DND-41 (cell line): ENCODE measurements at regions not wholly inside any gene's neighbourhood (a gene's known extent, or its start where the extent isn't known, plus 50 kb on each side); places are given as distances from the start of the nearest gene placed in this dataset.

Source experiments
- ATAC-seq: fragments of 200-7000 bp; cut with Tn5 transposase; 3 replicates; pipeline ENCODE4 v1.9.1; 2021; ENCODE audit warnings: low read depth; ENCODE audit not compliant: insufficient read depth
- DNase-seq: peaks from one replicate; pipeline ENCODE4 v3.0.0-alpha.2; 2020
- H2AFZ ChIP-seq: 2 replicates; pipeline ENCODE4 v1.6.0; 2012; ENCODE audit warnings: low read depth, low read length
- H3K27ac ChIP-seq: 2 replicates; pipeline ENCODE4 v1.5.1; 2012; ENCODE audit warnings: low read length, inconsistent platforms
- H3K27me3 ChIP-seq: fragments of 200-600 bp; sonication (generic); 2 replicates; pipeline ENCODE4 v1.6.0; 2012; ENCODE audit warnings: low read length, mild to moderate bottlenecking, inconsistent platforms; ENCODE audit not compliant: insufficient read depth, poor library complexity
- H3K36me3 ChIP-seq: 2 replicates; pipeline ENCODE4 v1.5.1; 2012; ENCODE audit warnings: low read length, inconsistent platforms; ENCODE audit not compliant: insufficient read depth
- H3K4me1 ChIP-seq: 2 replicates; pipeline ENCODE4 v1.5.1; 2012; ENCODE audit warnings: mild to moderate bottlenecking, low read length; ENCODE audit not compliant: insufficient read depth
- H3K4me2 ChIP-seq: 2 replicates; pipeline ENCODE4 v1.6.0; 2012; ENCODE audit warnings: mild to moderate bottlenecking, moderate library complexity, low read length, inconsistent platforms; ENCODE audit not compliant: insufficient read depth
- H3K4me3 ChIP-seq, 2 experiments: fragments of 200-600 bp in 1 of 2; shearing (Covaris generic) in 1 of 2; 2 replicates each; pipeline ENCODE4 v1.5.1; 2012 to 2016; ENCODE audit warnings: inconsistent platforms in 2 of 2, low read length in 2 of 2, mild to moderate bottlenecking in 2 of 2, low read depth in 1 of 2, moderate library complexity in 1 of 2
- H3K79me2 ChIP-seq: 2 replicates; pipeline ENCODE4 v1.6.0; 2012; ENCODE audit warnings: low read length, inconsistent platforms; ENCODE audit not compliant: insufficient read depth
- H3K9ac ChIP-seq: 2 replicates; pipeline ENCODE4 v1.6.0; 2012; ENCODE audit warnings: low read depth, mild to moderate bottlenecking, inconsistent platforms, low read length, moderate library complexity
- H3K9me3 ChIP-seq: 2 replicates; pipeline ENCODE4 v1.5.1; 2012; ENCODE audit warnings: low read length, moderate library complexity, mild to moderate bottlenecking, inconsistent platforms; ENCODE audit not compliant: insufficient read depth, severe bottlenecking
- H4K20me1 ChIP-seq: 2 replicates; pipeline ENCODE4 v1.6.0; 2012; ENCODE audit warnings: low read length; ENCODE audit not compliant: insufficient read depth
- CTCF ChIP-seq: IDR thresholded peaks from 2 replicates; pipeline ENCODE4 v1.5.1; 2012; ENCODE audit warnings: borderline replicate concordance, low read length, moderate library complexity, mild to moderate bottlenecking; ENCODE audit not compliant: poor library complexity, severe bottlenecking; ENCODE audit errors: extremely low read depth
- EZH2 ChIP-seq: IDR thresholded peaks from 3 replicates; pipeline ENCODE4 v1.6.1; 2012; ENCODE audit warnings: borderline replicate concordance, low read depth, mild to moderate bottlenecking, moderate library complexity, low read length, inconsistent platforms; ENCODE audit not compliant: severe bottlenecking

- no peak overlapping the region for H3K4me3 ChIP-seq
- H4K20me1 ChIP-seq = no peaks in the 10 kb centered on the region
- no peaks in the 10 kb centered on the region for H3K27me3 ChIP-seq
- no peaks in the 10 kb centered on the region for H3K9me3 ChIP-seq
- no peaks in the 10 kb centered on the region for H3K4me1 ChIP-seq
- TF ChIP-seq CTCF (no peak), EZH2 (no peak)
- H3K4me2 ChIP-seq = no peak overlapping the region
- no peak for DNase-seq
- no peaks in the 10 kb centered on the region for H3K36me3 ChIP-seq
- no peak for ATAC-seq
- H3K9ac ChIP-seq = no peak overlapping the region
- no peaks in the 10 kb centered on the region for H3K79me2 ChIP-seq
- no peak overlapping the region for H3K27ac ChIP-seq
- no peak overlapping the region for H2AFZ ChIP-seq
Measured at GRCh38 chr9:111151537-111151936, 113.3 kb upstream of the LPAR1 start.

GRCh38 chr9:111150181-111150580 is 111.9 kb upstream of the LPAR1 start:
- no peak for TF ChIP-seq EZH2
- no peak for TF ChIP-seq CTCF
- no peaks in the 10 kb centered on the region for H4K20me1 ChIP-seq
- H3K4me1 ChIP-seq = no peaks in the 10 kb centered on the region
- no peaks in the 10 kb centered on the region for H3K9me3 ChIP-seq
- DNase-seq = no peak
- H3K4me3 ChIP-seq = no peak overlapping the region
- no peak overlapping the region for H3K4me2 ChIP-seq
- no peak overlapping the region for H2AFZ ChIP-seq
- H3K36me3 ChIP-seq = no peaks in the 10 kb centered on the region
- no peak for ATAC-seq
- no peak overlapping the region for H3K9ac ChIP-seq
- H3K27me3 ChIP-seq = no peaks in the 10 kb centered on the region
- H3K27ac ChIP-seq = no peak overlapping the region
- no peaks in the 10 kb centered on the region for H3K79me2 ChIP-seq

DNA sequence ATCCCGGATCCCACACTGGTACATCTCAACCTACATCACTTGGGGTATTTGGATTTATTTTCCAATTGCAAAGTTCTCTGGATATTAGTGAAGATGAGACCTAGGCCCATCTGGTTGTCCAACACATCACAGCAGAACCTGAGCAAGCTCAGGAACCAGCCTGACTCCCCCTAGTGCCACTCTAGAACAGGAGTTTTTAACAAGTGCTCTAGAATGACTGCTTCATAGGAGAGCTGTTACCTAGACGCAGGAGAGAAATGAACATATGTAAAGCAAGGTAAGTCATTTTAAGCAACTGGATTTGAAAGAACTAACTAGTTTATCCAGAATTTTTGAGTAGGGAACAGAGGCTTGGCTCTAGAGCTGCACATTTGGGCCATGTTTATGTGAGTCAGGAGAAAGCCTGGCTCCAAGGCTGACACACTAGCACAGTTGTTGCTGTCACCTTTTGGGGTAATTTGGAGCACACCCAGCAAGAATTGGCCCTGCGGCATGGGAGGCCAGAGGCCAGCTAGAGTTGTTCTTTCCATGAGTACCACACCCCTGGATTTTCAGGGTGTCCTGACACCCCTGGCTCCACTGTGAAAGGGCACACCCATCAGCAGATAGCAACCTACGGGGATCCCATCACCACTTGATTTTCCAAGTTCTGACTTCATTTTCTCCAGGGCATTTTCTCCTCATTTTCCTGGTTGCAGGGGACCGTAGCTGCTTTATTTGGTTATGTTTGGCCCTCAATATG is 110.9 kb upstream of the LPAR1 start:
- Histone ChIP-seq H3K4me1 (no peaks in the 10 kb centered on the region), H3K9me3 (no peaks in the 10 kb centered on the region), H3K79me2 (no peaks in the 10 kb centered on the region), H3K27ac (no peak overlapping the region), H3K4me2 (no peak overlapping the region), H4K20me1 (no peaks in the 10 kb centered on the region), H3K4me3 (no peak overlapping the region), H2AFZ (no peak overlapping the region), H3K36me3 (no peaks in the 10 kb centered on the region), H3K27me3 (peaks cover 4% of the 10 kb centered on the region), H3K9ac (no peak overlapping the region)
- TF ChIP-seq EZH2 = no peak
- DNase-seq = no peak
- no peak for ATAC-seq

GRCh38 chr9:111148052-111149017 is 110.1 kb upstream of the LPAR1 start:
- no peaks in the 10 kb centered on the region for H3K79me2 ChIP-seq
- no peaks in the 10 kb centered on the region for H3K4me1 ChIP-seq
- H3K9ac ChIP-seq = no peak overlapping the region
- no peaks in the 10 kb centered on the region for H3K9me3 ChIP-seq
- no peak overlapping the region for H3K4me3 ChIP-seq
- DNase-seq = no peak
- no peaks in the 10 kb centered on the region for H3K36me3 ChIP-seq
- no peak overlapping the region for H3K4me2 ChIP-seq
- TF ChIP-seq CTCF = no peak
- no peak for TF ChIP-seq EZH2
- H4K20me1 ChIP-seq = no peaks in the 10 kb centered on the region
- H3K27me3 ChIP-seq = peaks cover 4% of the 10 kb centered on the region
- no peak for ATAC-seq
- no peak overlapping the region for H3K27ac ChIP-seq
- H2AFZ ChIP-seq = no peak overlapping the region
